Stimulated activated naive CD4-positive, alpha-beta T cell treated with Interleukin-2 at 50 U/mL for 16 hours (primary cell): ENCODE measurements at regions not wholly inside any gene's neighbourhood (a gene's known extent, or its start where the extent isn't known, plus 50 kb on each side); places are given as distances from the start of the nearest gene placed in this dataset.

Experiments
- DNase-seq: peaks from one replicate; lab custom pipeline; 2025; lab: John Stamatoyannopoulos, UW

DNA sequence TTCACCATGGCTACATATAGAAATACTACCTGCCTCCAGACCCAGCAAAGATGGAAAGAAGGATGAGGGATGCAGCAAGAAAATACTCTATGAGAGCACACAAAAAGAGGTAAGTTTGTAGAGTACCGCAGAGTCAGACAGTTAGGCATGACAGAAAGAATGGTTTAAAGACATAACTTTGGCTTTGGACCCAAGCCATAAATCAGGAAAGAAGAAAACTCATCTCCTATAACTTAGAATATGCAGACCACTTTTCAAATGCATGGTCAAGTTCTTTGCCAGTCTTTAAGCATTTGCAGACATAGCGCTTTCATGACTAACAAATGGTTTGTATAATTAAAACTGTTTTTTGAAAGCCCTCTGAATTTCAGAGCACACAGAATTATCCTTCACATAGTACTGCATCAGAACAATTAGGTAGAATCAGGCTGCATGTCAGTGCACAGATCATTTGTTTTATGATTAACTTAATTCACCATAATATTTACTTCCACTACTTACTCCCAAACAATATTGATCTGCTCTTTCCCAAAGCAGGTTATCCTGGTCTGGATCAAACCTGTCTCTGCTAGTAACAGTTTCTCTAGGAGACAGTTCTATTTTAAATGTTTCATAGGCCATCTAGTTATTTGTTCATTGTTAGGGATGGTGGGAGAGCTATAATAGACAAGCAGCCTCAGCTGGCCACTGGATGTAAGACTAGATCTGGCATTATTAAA lies 280.7 kb upstream of the NR5A2 start:
- DNase-seq, result no peak

DNA sequence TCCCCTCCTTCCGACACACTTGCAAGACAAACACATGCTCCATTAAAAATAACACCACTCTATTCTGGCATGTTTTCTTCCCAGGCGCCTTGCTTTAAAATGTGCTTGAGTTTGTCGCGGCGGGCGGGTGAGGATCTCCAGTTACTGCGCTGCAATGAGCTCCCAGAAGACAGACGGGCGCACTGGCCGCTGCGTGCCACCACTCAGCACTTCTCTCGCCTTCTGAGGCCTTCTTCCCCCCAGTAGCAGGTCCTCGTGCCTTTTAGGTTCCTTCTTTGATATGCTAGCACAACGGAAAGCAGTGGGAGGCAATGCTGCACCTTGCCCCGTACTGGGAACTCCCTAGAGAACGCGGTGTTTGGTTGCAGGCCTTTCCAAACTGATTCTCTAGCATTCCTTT lies 279.5 kb upstream of the NR5A2 start:
- DNase-seq, result no peak

DNA sequence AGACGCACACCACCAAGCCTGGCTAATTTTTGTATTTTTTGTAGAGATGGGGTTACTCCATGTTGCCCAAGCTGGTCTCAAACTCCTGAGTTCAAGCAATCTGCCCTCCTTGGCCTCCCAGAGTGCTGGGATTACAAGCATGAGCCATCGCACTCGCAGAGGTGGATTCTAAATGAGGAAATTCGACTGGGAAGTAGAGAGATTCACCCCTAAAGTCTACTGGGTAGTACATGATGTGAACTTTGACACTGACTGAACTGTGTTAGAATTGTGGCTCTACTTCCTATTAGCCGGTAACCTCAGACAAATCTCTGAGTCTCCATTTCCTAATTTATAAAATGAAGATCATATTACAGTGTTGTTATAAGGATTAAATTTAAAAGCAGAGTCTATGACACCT lies 276.0 kb upstream of the NR5A2 start:
- no peak for DNase-seq

GRCh38 chr1:199751962-199752687 lies 275.4 kb upstream of the NR5A2 start:
- DNase-seq, result no peak

DNA sequence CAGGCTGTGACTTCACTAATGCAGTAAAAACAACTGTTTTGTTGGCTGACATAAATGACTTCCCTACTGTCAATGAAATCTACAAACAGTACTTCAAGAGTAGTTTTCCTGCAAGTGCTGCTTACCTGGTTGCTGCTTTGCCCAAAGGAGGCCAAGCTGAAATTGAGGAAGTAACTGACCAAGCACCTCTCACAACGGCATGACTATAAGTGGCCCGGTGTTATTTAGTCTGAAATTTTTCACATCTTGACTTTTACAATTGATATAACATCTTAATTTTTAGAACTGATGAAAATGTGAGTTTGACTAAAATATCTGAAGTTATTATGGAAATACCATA lies 274.9 kb upstream of the NR5A2 start:
- no peak for DNase-seq

- no peak for DNase-seq
These were observed 274.0 kb upstream of the NR5A2 start for GRCh38 chr1:199753513-199753912.

DNA sequence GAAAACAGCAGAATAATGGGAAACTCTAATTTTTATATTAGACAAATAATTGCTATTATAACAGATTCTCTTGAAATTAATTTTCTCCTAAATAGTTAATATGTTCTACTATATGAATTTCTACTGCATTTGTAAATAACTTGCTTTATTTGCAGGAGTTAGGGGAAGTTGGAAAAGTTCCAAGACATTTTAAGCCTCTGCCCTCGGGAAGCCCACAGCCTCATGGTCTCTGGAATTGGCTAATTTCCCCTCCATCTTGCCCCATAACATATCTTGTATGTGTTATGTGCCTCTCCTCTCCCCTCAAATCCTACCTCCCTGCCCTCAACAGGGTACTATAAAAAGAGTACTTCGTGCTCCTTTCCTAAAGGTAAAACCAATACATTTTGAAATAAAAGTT lies 271.4 kb upstream of the NR5A2 start:
- DNase-seq, result no peak

- DNase-seq, result no peak
These were observed 268.8 kb upstream of the NR5A2 start for GRCh38 chr1:199758626-199759255.

- no peak for DNase-seq
These were observed 268.2 kb upstream of the NR5A2 start for GRCh38 chr1:199759268-199759730.

DNA sequence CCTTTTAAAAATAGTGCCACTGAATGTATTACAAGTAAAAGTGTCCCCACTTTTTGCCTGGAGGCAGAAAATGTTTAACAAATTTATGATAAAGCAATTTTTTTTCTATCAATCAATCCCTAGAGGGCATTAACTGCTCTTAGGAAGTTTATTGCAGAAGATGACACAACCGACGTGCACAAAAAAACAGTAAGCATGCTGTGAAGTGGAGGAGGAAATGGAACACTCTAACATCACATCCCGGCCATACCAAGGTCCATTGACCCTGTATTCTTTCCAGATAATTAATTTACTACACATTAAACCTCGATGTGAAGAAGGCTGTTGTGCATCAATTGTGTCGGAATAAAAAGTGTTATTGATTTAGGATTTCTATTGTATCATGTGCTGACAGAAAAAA lies 264.9 kb upstream of the NR5A2 start:
- no peak for DNase-seq

DNA sequence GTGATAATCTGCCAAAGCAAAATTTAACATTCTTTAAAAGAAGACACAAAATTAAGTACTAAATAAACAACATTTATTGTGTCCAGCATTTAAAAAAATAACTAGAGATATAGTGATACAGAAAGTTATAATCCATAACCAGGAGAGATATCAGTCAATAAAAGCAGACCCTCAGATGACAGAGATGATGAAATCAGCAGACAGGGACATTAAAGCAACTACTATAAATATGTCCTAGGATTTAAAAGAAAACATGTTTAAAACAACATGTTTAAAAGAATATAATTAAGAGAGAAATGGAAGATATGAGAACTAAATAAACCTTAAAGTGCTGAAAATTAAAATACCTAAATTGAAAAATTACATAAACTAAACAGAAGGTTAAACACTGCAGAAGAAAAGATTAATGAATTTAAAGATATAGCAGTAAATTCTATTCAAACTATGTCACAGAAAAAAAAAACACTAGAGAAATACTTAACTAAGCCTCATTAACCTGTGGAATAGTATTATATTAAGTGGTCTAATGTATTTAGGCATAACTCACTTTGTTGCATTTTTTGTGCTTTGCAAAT lies 261.2 kb upstream of the NR5A2 start:
- no peak for DNase-seq

- DNase-seq, result no peak
These were observed 259.8 kb upstream of the NR5A2 start for GRCh38 chr1:199767700-199768099.

- no peak for DNase-seq
These were observed 252.9 kb upstream of the NR5A2 start for GRCh38 chr1:199774433-199775089.

GRCh38 chr1:199776768-199777497 lies 250.6 kb upstream of the NR5A2 start:
- DNase-seq, result no peak

- DNase-seq, result no peak
These were observed 249.1 kb upstream of the NR5A2 start for GRCh38 chr1:199778324-199778955.

DNA sequence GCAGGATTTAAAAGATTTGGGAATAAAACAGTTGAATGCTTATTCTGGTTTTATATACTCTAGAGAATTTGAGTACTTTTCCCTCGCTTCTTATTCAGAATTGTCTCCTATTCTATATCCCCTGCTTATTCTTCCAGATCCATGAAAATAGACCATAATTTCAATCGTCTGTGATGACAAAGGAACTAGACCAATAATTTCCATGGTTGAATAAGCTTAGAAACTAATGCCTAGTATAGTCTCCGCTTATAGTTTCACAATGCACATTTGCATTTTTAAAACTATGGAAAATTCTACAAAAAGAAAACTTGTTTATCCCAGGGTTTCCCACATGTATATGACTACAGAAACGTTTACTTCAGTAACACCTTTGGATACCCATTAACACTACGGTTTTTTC lies 247.4 kb upstream of the NR5A2 start:
- DNase-seq, result no peak

DNA sequence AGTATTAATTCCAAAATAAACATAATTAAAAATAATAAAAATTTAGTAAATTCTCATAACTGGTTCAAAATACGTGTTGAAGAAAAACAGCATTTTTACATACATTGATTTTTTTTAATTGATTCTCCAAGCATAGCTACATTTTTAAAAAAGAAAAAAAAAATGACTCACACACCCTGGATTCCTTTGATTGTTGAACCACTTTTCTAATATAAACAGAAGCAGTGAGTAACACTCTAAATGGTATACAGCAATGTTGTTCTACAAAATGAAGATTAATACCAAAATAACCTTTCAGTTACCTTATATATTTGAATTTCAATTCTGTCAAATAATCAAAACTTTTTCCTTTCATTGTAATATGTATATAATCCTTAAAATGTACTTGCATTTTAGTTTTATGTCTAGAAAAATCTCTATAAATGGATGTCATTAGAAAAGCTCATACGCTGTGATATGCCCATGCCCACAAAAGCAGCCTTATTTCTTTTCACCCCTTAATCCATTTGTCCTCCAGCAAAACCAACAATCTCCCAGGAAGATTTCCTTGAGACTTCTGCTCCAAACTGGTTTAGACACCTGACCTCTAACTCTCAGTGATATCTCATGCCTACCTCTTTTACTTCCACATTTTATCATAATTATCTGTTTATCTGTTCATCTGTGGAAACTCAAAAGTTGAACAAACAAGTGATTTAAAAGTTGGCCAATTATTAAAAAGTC lies 246.4 kb upstream of the NR5A2 start:
- no peak for DNase-seq

DNA sequence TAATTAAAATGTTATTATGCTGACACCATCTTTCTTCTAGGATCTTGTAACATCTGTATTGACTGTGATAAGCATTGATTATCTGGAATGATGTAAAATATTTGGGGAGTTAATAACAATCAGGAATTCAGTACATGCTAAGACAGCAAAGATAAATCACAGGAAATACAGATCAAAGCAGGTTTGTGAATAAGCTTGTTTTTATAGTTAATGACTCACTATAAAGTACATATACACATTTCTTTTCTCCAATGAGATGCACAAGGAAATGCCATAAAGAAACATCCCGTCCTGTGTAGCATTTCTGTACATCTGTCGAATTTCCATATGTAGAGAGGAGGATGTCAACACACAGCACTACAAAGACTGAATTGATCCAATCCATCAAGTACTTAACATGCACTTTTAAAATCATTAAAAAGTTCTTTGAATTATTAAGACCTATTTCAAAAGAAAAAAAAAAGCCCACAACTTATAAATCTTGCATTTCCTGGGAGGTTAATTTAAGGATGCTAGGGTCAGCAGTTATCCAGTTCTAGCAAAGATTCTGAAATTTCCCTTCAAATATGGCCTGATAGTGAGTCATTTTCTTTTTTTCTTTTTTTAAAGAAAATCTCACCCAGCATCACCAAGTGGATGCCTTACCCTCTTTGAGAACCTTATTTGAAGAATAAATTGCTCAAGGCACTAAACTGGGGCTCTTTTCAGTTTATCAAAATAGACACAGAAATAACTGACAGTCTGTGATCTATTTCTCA lies 243.2 kb upstream of the NR5A2 start:
- DNase-seq, result no peak

- DNase-seq, result no peak
These were observed 240.8 kb upstream of the NR5A2 start for GRCh38 chr1:199786695-199787094.

GRCh38 chr1:199789141-199789540 lies 238.4 kb upstream of the NR5A2 start:
- DNase-seq, result no peak
